HEK293T (cell line): ENCODE measurements at regions not wholly inside any gene's neighbourhood (a gene's known extent, or its start where the extent isn't known, plus 50 kb on each side); places are given as distances from the start of the nearest gene placed in this dataset.

ENCODE experiments used
- CTBP1 ChIP-seq: fragments of 450-650 bp; IDR thresholded peaks from 2 replicates; pipeline ENCODE4 v1.6.1; 2016; ENCODE audit warnings: borderline replicate concordance
- FOXK2 ChIP-seq: fragments of 450-650 bp; IDR thresholded peaks from 2 replicates; pipeline ENCODE4 v1.6.1; 2016; ENCODE audit warnings: mild to moderate bottlenecking
- FOXM1 ChIP-seq: fragments of 450-650 bp; IDR thresholded peaks from 2 replicates; pipeline ENCODE4 v1.6.1; 2017; ENCODE audit warnings: mild to moderate bottlenecking, borderline replicate concordance
- HDGF ChIP-seq: fragments of 450-650 bp; IDR thresholded peaks from 2 replicates; pipeline ENCODE4 v1.6.1; 2017; ENCODE audit warnings: antibody characterized with exemption, borderline replicate concordance
- LEF1 ChIP-seq: fragments of 450-650 bp; IDR thresholded peaks from 2 replicates; pipeline ENCODE4 v1.6.1; 2017; ENCODE audit warnings: mild to moderate bottlenecking, borderline replicate concordance
- NFRKB ChIP-seq: fragments of 450-650 bp; IDR thresholded peaks from 2 replicates; pipeline ENCODE4 v1.6.1; 2016; ENCODE audit warnings: mild to moderate bottlenecking, moderate library complexity
- SP1 ChIP-seq: fragments of 450-650 bp; IDR thresholded peaks from 2 replicates; pipeline ENCODE4 v1.6.1; 2017
- SUZ12 ChIP-seq: fragments of 450-650 bp; IDR thresholded peaks from 2 replicates; pipeline ENCODE4 v1.6.1; 2016; ENCODE audit warnings: mild to moderate bottlenecking

- TF ChIP-seq CTBP1 (no peak), SP1 (no peak), LEF1 (no peak), NFRKB (no peak), HDGF (no peak), FOXM1 (no peak), SUZ12 (no peak), FOXK2 (no peak)
These were observed 152.8 kb downstream of the DISP1 start for GRCh38 chr1:222967466-222968240.
